Epidermal melanocyte (primary cell): ENCODE measurements at regions not wholly inside any gene's neighbourhood (a gene's known extent, or its start where the extent isn't known, plus 50 kb on each side); places are given as distances from the start of the nearest gene placed in this dataset.

Experiments
- DNase-seq: peaks from one replicate; pipeline ENCODE4 v3.0.0; 2011; ENCODE audit warnings: low spot score; ENCODE audit not compliant: insufficient read length

- DNase-seq = no peak
Measured at GRCh38 chr10:9596368-9596920, 1421.2 kb upstream of the CELF2 start.

GRCh38 chr10:9602998-9603397 lies 1414.7 kb upstream of the CELF2 start:
- no peak for DNase-seq

GRCh38 chr10:9603972-9604371 lies 1413.7 kb upstream of the CELF2 start:
- DNase-seq = no peak

- DNase-seq = no peak
Measured at GRCh38 chr10:9605231-9605630, 1412.4 kb upstream of the CELF2 start.

DNA sequence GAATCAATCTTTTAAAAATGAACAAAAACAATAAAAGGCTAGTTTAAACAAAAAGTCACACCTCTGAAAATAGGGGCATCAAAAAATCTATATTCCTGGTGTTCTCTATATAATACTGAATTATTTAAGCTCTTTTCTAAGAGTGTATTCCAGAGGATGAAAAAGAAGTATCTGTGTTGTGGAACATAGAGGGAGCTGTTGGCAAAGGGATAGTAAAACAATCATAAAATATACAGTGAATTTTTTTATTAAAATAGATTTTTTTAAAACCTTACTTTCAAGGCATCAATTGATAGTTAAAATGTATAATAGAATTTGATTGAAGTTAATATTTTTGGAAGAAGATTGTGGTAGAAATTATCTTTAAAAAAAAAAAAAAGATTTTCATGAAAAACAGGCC lies 1409.1 kb upstream of the CELF2 start:
- DNase-seq = no peak

DNA sequence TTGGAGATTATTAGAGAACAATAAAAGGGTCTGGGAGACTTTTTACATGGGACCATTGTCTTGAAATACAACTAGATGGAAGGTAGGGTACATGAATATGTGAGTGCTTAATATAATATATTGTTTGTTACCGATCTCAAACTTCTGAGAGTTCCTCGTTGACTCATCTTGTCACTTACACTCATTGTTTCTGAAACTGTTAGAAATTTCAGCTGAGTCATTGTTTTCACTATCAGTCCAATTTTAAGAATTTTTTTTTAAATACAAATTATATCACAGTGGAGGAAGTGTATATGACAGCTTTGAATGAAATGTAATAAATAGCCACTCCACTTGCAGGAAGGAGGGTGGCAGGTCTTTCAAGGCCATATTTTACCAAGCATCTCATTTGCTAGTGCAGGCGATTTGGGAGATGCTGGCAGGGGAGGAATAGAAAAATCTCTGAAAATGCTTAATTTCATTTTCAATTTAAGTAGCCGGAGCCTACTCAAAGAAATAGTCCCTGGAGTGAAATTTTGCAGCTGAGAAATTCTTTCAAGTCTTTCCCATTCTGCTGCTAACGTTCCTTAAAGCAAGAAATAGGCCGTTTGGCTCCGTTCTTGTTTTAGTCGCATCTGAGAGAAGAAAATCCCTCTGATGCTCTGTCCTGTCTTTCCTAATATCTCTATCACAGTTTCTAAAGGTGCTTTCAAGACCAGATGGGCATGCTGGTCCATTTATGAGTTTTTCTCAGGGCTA lies 1404.2 kb upstream of the CELF2 start:
- DNase-seq = no peak

GRCh38 chr10:9615189-9615588 lies 1402.5 kb upstream of the CELF2 start:
- no peak for DNase-seq

GRCh38 chr10:9621216-9621615 lies 1396.5 kb upstream of the CELF2 start:
- DNase-seq = no peak

- no peak for DNase-seq
Measured at GRCh38 chr10:9625304-9625703, 1392.4 kb upstream of the CELF2 start.

GRCh38 chr10:9634466-9634865 lies 1383.2 kb upstream of the CELF2 start:
- DNase-seq = no peak

DNA sequence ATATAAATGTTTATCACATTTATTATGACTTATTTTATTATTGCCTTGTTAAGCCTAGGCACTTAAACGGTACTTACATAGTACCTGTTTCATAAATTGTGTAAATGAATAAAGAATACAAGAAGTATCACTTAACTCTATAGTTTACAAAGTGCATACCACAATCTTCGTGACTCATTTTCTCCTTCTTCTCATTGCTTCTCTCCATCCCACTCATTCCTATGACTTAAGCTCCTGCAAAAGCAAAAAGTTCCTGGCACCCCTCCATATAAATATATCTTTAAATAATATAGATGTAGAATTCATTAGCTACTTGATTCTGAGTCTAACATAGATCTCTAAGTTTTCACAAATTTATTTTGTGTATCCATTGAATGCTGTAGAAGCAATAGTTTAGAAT lies 1382.0 kb upstream of the CELF2 start:
- no peak for DNase-seq

DNA sequence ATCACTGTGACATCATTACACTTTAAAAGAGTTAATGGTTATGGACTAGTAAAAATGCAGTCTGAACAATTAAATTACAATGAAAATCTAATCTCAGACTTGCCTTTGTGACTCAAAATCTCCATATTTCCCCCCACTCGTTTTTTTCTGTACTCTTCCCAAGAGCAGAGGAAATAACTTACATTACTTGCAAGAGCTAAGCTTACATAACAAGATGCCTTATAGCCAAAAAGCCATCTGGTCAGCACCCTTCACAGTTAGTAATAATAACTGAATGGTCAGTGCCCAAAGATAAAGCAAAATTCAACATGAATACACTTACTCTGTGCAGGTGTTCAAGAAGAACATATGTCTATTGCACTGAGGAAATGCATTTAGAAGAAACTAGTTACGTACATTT lies 1381.5 kb upstream of the CELF2 start:
- no peak for DNase-seq

DNA sequence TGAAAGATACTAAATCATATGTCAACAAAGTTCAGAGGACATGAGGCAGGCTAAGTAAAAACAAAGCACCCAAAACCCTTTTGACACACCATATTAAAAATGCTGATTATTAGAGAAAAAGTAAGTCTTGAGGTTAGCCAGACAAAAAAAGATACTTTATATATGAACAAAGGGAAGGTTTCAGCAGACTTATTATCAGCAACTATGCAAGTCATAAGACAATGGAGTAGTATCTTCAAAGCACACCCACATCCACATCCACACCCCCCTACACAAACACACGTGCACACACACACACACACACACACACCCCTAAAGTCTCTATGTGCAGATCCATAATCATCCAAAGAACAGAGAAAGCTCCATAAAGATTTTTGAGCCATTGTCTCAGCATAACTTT lies 1373.9 kb upstream of the CELF2 start:
- DNase-seq = no peak

DNA sequence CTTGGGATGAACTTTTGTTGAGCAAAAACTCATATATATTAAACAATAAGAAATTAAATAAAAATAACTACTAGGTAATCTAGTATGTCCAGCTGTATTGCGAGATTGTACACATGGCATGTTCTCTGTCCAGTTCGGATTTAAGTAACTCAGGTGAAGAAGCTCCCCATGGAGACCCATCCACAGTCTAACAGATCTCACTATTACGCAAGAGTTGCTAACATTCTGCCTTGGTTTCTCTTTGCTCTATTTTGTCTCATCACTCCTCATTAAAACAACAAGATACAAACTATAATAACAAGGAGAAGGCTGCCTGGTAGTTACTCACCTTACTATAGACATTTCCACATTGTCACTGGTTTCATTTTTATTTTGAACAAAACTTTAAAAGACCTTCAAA lies 1372.3 kb upstream of the CELF2 start:
- no peak for DNase-seq

GRCh38 chr10:9645928-9646600 lies 1371.6 kb upstream of the CELF2 start:
- DNase-seq = no peak

GRCh38 chr10:9654261-9654660 lies 1363.4 kb upstream of the CELF2 start:
- DNase-seq = no peak

- no peak for DNase-seq
Measured at GRCh38 chr10:9656386-9656785, 1361.3 kb upstream of the CELF2 start.

GRCh38 chr10:9656996-9657395 lies 1360.7 kb upstream of the CELF2 start:
- DNase-seq = no peak

DNA sequence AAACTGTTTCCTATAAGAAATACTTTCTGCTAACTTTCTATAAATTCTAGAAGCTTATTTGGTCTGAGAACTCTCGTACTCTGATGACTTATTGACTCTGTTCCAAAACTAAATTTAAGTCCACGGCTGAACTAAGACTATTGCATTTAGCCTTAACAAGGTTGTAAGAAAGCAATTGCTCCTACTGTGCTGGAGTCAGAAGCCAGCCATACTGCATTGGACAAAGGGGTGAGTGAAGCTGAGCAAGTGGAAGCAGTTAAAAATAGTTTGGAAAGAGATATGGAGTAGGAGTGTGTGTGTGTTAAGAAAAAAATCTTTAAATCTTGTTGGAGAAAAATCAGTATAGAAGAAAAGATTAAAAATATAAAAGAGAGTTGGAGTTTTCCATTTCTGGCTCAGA lies 1360.1 kb upstream of the CELF2 start:
- DNase-seq = no peak

DNA sequence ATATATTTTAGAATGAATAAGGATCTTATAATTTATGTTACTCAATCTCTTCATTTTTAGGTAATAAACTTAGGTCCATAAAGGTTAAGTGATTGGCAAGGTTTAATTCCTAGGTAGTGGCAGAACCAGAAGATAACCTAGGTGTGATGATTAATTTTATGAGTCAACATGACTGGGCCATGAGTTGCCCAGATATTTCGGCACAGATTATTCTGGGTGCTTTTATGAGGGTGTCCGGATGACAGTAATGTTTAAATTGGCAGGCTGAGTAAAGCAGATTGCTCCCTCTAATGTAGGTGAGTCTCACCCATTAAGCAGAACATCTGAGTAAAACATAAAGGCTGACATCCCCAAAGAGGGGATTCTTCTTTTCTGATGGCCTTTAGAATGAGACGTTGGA lies 1349.3 kb upstream of the CELF2 start:
- DNase-seq = no peak

DNA sequence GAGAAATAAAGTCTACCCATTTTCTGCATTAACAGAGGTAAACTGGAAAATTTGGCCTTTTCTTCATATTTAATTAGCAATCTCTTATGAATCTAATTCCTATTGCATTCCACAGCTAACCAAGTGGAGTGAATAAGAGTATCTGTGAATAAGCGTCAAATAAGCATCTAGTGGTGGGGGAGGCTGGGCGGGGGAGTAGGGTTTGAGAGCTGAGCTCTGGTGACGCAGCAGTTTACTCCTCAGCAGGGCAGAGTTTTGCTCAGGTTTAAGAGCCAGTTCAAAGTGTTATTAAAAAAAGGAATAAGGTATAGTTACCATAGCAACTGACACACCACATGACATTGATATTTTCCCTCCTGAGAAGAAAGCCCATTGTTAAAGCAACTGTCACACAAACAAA lies 1346.8 kb upstream of the CELF2 start:
- no peak for DNase-seq

GRCh38 chr10:9681655-9682054 lies 1336.0 kb upstream of the CELF2 start:
- no peak for DNase-seq

DNA sequence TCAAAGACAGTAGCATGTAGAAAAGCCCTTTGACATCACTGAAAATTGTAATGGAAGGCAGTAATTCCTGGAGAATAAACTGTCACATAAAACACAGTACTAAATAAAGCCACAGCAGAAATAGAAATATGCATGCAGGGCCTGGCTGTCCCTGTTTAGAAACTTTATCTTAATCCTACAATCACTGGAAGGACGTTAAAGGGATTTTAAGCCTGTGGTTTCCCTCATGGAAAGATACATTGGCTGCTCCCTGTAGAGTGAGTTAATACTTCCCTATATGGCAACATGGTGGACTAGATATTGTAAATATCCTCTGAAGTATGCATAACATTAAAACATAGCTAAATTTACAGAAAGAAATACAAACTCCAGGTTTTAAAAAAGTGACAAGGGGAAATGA lies 1334.9 kb upstream of the CELF2 start:
- DNase-seq = no peak
